Progenitor cell of endocrine pancreas (in vitro differentiated cells): ENCODE measurements at regions not wholly inside any gene's neighbourhood (a gene's known extent, or its start where the extent isn't known, plus 50 kb on each side); places are given as distances from the start of the nearest gene placed in this dataset.

Source experiments
- DNase-seq: peaks from one replicate; pipeline ENCODE4 v3.0.0; 2021; ENCODE audit warnings: low spot score; ENCODE audit not compliant: unreplicated experiment
- H3K27ac Mint-ChIP-seq: 2 replicates; pipeline ENCODE4 v1.8.0; 2021; ENCODE audit warnings: mild to moderate bottlenecking, moderate library complexity, mixed read lengths
- H3K27me3 Mint-ChIP-seq: 2 replicates; pipeline ENCODE4 v1.8.0; 2021; ENCODE audit warnings: mixed read lengths
- H3K36me3 Mint-ChIP-seq: 2 replicates; pipeline ENCODE4 v1.8.0; 2022; ENCODE audit warnings: mixed read lengths; ENCODE audit not compliant: insufficient read depth
- H3K4me1 Mint-ChIP-seq: 2 replicates; pipeline ENCODE4 v1.8.0; 2021; ENCODE audit warnings: low read depth, mixed read lengths
- H3K4me3 Mint-ChIP-seq: 2 replicates; pipeline ENCODE4 v1.8.0; 2021; ENCODE audit warnings: low read depth, mild to moderate bottlenecking, moderate library complexity, mixed read lengths
- H3K9me3 Mint-ChIP-seq: 2 replicates; pipeline ENCODE4 v1.8.0; 2021; ENCODE audit warnings: low read depth, mixed read lengths
- TF ChIP-seq, protein P1 (sequence below): fragments of 200-600 bp; sonication (generic); IDR thresholded peaks from one replicate; pipeline ENCODE4 v1.5.0; 2021; ENCODE audit warnings: antibody characterized with exemption, mild to moderate bottlenecking; ENCODE audit not compliant: unreplicated experiment

DNA sequence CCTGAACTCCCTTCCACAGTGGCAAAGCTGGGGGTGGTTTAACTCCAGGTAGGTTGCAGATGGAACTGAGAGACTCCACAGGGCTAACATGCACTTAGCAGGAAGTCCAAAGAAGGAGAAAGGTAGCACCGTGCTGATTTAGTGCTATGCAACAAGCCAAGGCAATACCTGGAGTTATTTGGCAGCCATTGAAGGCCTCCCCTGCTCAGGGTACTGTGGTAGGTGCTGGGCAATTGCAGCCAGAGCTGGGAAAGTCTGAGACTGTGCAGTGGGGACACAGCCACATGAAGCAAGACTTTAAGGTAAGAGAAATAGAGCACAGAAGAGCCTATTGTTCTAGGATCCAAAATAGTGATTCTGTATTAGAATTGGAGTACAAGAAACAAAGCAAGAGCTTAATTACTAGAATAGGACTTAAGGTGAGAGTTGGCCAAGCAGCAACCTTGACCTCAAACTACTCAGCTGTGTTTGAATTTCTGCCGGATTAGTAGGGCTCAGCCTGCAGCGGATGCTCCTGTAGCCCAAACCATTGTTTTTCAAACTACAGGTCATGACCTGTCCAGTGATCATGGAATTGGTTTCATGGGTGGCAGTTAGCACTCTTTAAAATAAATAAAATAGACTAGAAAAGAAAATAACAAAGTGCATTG lies 80.8 kb upstream of the STMND1 start:
- no peaks in the 10 kb centered on the region for H3K27me3 Mint-ChIP-seq

DNA sequence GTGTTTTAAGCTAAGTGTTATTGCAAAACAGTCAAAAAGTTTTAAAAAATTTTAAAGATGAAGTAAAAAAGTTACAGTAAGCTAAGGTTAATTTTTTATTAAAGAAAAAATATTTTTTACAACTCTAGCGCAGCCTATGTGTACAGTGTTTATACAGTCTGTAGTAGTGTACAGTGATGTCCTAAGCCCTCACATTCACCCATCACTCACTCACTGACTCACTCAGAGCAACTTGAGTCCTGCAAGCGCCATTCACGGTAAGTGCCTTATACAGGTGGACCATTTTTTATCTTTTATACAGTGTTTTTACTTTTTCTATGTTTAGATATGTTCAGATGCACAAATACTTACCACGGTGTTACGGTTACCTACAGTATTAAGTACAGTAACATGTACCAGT lies 83.4 kb upstream of the STMND1 start:
- no peak for DNase-seq
- Mint-ChIP-seq H3K4me3 (no peak overlapping the region), H3K9me3 (peaks cover 3% of the 10 kb centered on the region), H3K27me3 (no peaks in the 10 kb centered on the region), H3K36me3 (no peaks in the 10 kb centered on the region), H3K27ac (no peak overlapping the region), H3K4me1 (no peaks in the 10 kb centered on the region)
- TF ChIP-seq, protein P1, sequence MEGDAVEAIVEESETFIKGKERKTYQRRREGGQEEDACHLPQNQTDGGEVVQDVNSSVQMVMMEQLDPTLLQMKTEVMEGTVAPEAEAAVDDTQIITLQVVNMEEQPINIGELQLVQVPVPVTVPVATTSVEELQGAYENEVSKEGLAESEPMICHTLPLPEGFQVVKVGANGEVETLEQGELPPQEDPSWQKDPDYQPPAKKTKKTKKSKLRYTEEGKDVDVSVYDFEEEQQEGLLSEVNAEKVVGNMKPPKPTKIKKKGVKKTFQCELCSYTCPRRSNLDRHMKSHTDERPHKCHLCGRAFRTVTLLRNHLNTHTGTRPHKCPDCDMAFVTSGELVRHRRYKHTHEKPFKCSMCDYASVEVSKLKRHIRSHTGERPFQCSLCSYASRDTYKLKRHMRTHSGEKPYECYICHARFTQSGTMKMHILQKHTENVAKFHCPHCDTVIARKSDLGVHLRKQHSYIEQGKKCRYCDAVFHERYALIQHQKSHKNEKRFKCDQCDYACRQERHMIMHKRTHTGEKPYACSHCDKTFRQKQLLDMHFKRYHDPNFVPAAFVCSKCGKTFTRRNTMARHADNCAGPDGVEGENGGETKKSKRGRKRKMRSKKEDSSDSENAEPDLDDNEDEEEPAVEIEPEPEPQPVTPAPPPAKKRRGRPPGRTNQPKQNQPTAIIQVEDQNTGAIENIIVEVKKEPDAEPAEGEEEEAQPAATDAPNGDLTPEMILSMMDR = no peak

More for the DNA sequence above, 80.8 kb upstream of the STMND1 start:
- TF ChIP-seq, protein P1 = no peak
- Mint-ChIP-seq H3K9me3 (peaks cover 9% of the 10 kb centered on the region), H3K27ac (no peak overlapping the region), H3K4me1 (no peaks in the 10 kb centered on the region), H3K36me3 (no peaks in the 10 kb centered on the region), H3K4me3 (no peak overlapping the region)
- DNase-seq = no peak

DNA sequence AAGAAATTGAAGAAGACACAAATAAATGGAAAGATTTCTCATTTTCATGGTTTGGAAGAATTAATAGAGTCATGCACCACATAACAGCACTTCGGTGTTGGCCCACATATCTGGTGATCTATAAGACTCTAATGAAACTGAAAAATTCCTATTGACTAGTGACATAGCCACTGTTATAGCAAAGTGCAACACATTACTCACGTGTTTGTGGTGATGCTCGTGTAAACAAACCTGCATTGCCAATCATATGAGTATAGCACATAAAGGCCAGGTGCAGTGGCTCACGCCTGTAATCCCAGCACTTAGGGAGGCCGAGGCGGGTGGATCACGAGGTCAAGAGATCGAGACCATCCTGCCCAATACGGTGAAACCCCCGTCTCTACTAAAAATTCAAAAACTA lies 84.4 kb upstream of the STMND1 start:
- TF ChIP-seq, protein P1 = no peak
- Mint-ChIP-seq H3K36me3 (no peaks in the 10 kb centered on the region), H3K27ac (no peak overlapping the region), H3K4me3 (no peak overlapping the region), H3K4me1 (no peaks in the 10 kb centered on the region), H3K27me3 (no peaks in the 10 kb centered on the region), H3K9me3 (peaks cover 3% of the 10 kb centered on the region)
- DNase-seq = no peak

DNA sequence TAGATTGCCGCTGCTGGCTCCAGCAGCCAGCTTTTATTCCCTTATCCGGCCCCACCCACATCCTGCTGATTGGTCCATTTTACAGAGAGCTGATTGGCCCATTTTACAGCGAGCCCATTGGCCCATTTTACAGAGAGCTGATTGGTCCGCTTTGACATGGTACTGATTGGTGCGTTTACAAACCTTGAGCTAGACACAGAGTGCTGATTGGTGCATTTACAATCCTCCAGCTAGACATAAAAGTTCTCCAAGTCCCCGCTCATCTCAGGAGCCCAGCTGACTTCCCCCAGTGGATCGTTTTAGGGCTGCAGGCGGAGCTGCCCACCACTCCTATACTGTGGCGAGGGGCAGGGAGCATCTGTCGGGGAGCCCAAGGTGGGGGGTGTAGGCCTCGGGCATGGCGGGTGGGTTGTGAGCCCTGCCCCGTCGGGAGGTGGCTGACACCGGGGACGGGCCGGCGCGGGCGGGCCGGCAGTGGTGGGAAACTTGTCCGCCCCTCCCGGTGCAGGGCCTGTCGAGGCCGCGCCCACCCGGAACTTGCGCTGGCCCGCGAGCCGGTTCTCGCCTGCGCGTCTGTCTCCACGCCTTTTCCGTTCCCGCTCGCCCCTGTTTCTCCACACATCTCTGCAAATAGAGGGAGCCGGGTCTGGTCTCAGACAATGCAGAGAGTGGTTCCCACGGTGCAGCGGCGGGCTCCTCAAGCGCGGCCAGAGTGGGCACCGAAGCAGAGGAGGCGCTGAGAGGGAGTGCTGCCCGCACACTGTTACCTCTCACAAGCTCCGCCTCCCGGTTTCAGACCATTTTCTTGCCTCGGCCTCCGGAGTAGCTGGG lies 86.1 kb upstream of the STMND1 start:
- no peak for DNase-seq
- TF ChIP-seq, protein P1 = no peak
- Mint-ChIP-seq H3K4me3 (no peak overlapping the region), H3K4me1 (no peaks in the 10 kb centered on the region), H3K27ac (no peak overlapping the region), H3K9me3 (peaks cover 3% of the 10 kb centered on the region), H3K36me3 (no peaks in the 10 kb centered on the region), H3K27me3 (no peaks in the 10 kb centered on the region)

DNA sequence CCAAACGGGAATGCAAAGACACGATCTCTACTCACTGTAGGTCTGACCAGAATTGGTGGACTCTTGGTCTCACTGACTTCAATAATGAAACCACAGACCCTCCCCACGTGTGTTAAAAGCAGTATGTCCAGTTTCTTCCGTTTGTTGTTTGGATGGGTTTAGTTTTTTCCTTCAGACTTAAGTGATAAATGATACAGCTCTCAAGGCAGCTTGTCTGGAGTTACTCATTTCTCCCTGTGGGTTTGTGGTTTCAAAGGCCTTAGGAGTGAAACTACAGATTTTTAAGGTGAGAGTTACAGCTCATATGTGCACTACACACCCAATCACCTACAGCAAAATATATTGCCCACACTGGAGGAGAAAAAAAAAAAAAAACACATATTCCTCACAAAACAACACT lies 86.7 kb upstream of the STMND1 start:
- Mint-ChIP-seq H3K27me3 (no peaks in the 10 kb centered on the region), H3K27ac (no peak overlapping the region), H3K9me3 (peaks cover 3% of the 10 kb centered on the region), H3K36me3 (no peaks in the 10 kb centered on the region), H3K4me3 (no peak overlapping the region), H3K4me1 (no peaks in the 10 kb centered on the region)
- DNase-seq = no peak
- TF ChIP-seq, protein P1 = no peak
